H1 (cell line): ENCODE measurements at regions not wholly inside any gene's neighbourhood (a gene's known extent, or its start where the extent isn't known, plus 50 kb on each side); places are given as distances from the start of the nearest gene placed in this dataset.

Experiments
- CTCF ChIA-PET: fragments of 300-600 bp; sonication (Branson Sonifier 250); formaldehyde crosslinking; loops from one replicate; lab custom pipeline; 2021; ENCODE audit not compliant: partially characterized antibody; lab: Charles Lee
- POLR2A ChIA-PET: fragments of 300-600 bp; sonication (Branson Sonifier 250); formaldehyde crosslinking; loops from one replicate; lab custom pipeline; 2021; ENCODE audit warnings: inconsistent platforms; ENCODE audit not compliant: partially characterized antibody; lab: Charles Lee
- DNase-seq, 2 experiments: peaks; one replicate each; pipeline versions ENCODE4 v3.0.0 to v3.0.0-alpha.2; 2010 to 2022; ENCODE audit warnings: low spot score in 2 of 2, low read depth in 1 of 2, mixed read lengths in 1 of 2
- FAIRE-seq: peaks from 2 replicates; lab custom pipeline; 2011; peaks lifted over from hg19 to GRCh38; lab: Jason Lieb, UNC
- H2AFZ ChIP-seq: 2 replicates; pipeline ENCODE4 v1.8.1; 2012; ENCODE audit warnings: low read length, inconsistent platforms
- H2AK5ac ChIP-seq: 2 replicates; pipeline ENCODE4 v1.6.1; 2013; ENCODE audit warnings: low read depth, low read length
- H2BK120ac ChIP-seq: replicated peaks from 2 replicates; pipeline ENCODE3; 2013; ENCODE audit warnings: low read depth, low read length, inconsistent platforms
- H2BK12ac ChIP-seq: 2 replicates; pipeline ENCODE4 v1.6.1; 2013; ENCODE audit warnings: low read depth, low read length
- H2BK15ac ChIP-seq: 2 replicates; pipeline ENCODE4 v1.6.1; 2013; ENCODE audit warnings: low read length
- H2BK20ac ChIP-seq: 2 replicates; pipeline ENCODE4 v1.6.1; 2013; ENCODE audit warnings: low read length
- H2BK5ac ChIP-seq: 2 replicates; pipeline ENCODE4 v1.6.1; 2013; ENCODE audit warnings: low read depth, low read length
- H3K14ac ChIP-seq: 2 replicates; pipeline ENCODE4 v1.6.1; 2013; ENCODE audit warnings: inconsistent platforms; ENCODE audit not compliant: insufficient read length
- H3K18ac ChIP-seq: 2 replicates; pipeline ENCODE4 v1.6.1; 2013; ENCODE audit warnings: low read length; ENCODE audit errors: extremely low read depth
- H3K23ac ChIP-seq: 2 replicates; pipeline ENCODE4 v1.6.1; 2013; ENCODE audit warnings: inconsistent platforms; ENCODE audit not compliant: insufficient read length
- H3K23me2 ChIP-seq: 2 replicates; pipeline ENCODE4 v1.6.1; 2013; ENCODE audit warnings: low read depth, low read length
- H3K27ac ChIP-seq: 2 replicates; pipeline ENCODE4 v1.6.1; 2011; ENCODE audit warnings: low read depth, low read length, inconsistent platforms
- H3K27me3 ChIP-seq, 4 experiments: replicated peaks in 1 of 4; 1 replicate in 1 of 4; 2 replicates in 3 of 4; pipeline versions ENCODE4 v1.6.1 to v1.8.1; 2011 to 2013; ENCODE audit warnings: low read length in 3 of 4, mild to moderate bottlenecking in 3 of 4, inconsistent platforms in 2 of 4, mixed read lengths in 2 of 4, moderate library complexity in 1 of 4; ENCODE audit not compliant: control insufficient read depth in 3 of 4, insufficient read depth in 3 of 4; ENCODE audit errors: extremely low read depth in 1 of 4
- H3K36me3 ChIP-seq, 4 experiments: 2 replicates each; pipeline versions ENCODE4 v1.6.1 to v1.8.1; 2011 to 2013; ENCODE audit warnings: mild to moderate bottlenecking in 4 of 4, low read length in 3 of 4, moderate library complexity in 2 of 4, control low read depth in 1 of 4, inconsistent platforms in 1 of 4; ENCODE audit not compliant: insufficient read depth in 4 of 4, control insufficient read depth in 2 of 4
- H3K4ac ChIP-seq: replicated peaks from 2 replicates; pipeline ENCODE3; 2013; ENCODE audit warnings: low read length, low read depth, mixed read lengths, inconsistent platforms; ENCODE audit not compliant: insufficient read length
- H3K4me1 ChIP-seq, 4 experiments: replicated peaks in 1 of 4; 1 replicate in 1 of 4; 2 replicates in 3 of 4; pipeline versions ENCODE4 v1.6.1 to v1.8.1; 2011 to 2013; ENCODE audit warnings: low read length in 3 of 4, inconsistent platforms in 2 of 4, mixed read lengths in 1 of 4; ENCODE audit not compliant: insufficient read depth in 4 of 4, control insufficient read depth in 3 of 4
- H3K4me2 ChIP-seq, 2 experiments: 2 replicates each; pipeline versions ENCODE4 v1.6.1 to v1.8.1; 2011 to 2013; ENCODE audit warnings: low read depth in 2 of 2, low read length in 2 of 2, control low read depth in 1 of 2, inconsistent platforms in 1 of 2, mild to moderate bottlenecking in 1 of 2; ENCODE audit not compliant: insufficient read depth in 1 of 2
- H3K4me3 ChIP-seq, 4 experiments: fragments of 200-600, 300-600 bp in 1 of 4; sonication (generic), shearing (Covaris generic), sonication (Bioruptor Twin) in 1 of 4; 2 replicates each; pipeline versions ENCODE4 v1.5.1 to v1.8.1; 2011 to 2016; ENCODE audit warnings: low read length in 4 of 4, low read depth in 3 of 4, control low read depth in 2 of 4, inconsistent platforms in 2 of 4, mild to moderate bottlenecking in 2 of 4, mixed read lengths in 1 of 4, moderate library complexity in 1 of 4; ENCODE audit not compliant: insufficient read depth in 2 of 4; ENCODE audit errors: extremely low read depth in 1 of 4
- H3K56ac ChIP-seq: replicated peaks from 2 replicates; pipeline ENCODE3; 2013; ENCODE audit warnings: low read depth, mild to moderate bottlenecking, mixed read lengths, low read length, inconsistent platforms; ENCODE audit not compliant: insufficient read length
- H3K79me1 ChIP-seq: 2 replicates; pipeline ENCODE4 v1.6.1; 2013; ENCODE audit warnings: low read depth, low read length, control low read depth
- H3K79me2 ChIP-seq, 2 experiments: 2 replicates each; pipeline versions ENCODE4 v1.6.1 to v1.8.1; 2012 to 2013; ENCODE audit warnings: low read length in 2 of 2, mild to moderate bottlenecking in 2 of 2, inconsistent platforms in 1 of 2; ENCODE audit not compliant: insufficient read depth in 2 of 2, control insufficient read depth in 1 of 2
- H3K9ac ChIP-seq, 4 experiments: replicated peaks in 1 of 4; 1 replicate in 1 of 4; 2 replicates in 3 of 4; pipeline versions ENCODE4 v1.6.1 to v1.8.1; 2011 to 2013; ENCODE audit warnings: low read depth in 3 of 4, low read length in 3 of 4, control low read depth in 2 of 4, mild to moderate bottlenecking in 2 of 4, moderate library complexity in 2 of 4, inconsistent platforms in 1 of 4; ENCODE audit errors: extremely low read depth in 1 of 4
- H3K9me3 ChIP-seq, 2 experiments: 2 replicates each; pipeline versions ENCODE4 v1.6.1 to v1.8.1; 2012 to 2013; ENCODE audit warnings: mild to moderate bottlenecking in 2 of 2, moderate library complexity in 2 of 2, control low read depth in 1 of 2, inconsistent platforms in 1 of 2, low read depth in 1 of 2, low read length in 1 of 2, mixed read lengths in 1 of 2; ENCODE audit not compliant: insufficient read depth in 2 of 2
- H4K20me1 ChIP-seq, 2 experiments: replicated peaks in 1 of 2; 2 replicates each; pipeline versions ENCODE3 to v1.8.1; 2011 to 2013; ENCODE audit warnings: inconsistent platforms in 2 of 2, low read length in 2 of 2, mild to moderate bottlenecking in 1 of 2; ENCODE audit not compliant: insufficient read depth in 2 of 2, control insufficient read depth in 1 of 2
- H4K5ac ChIP-seq: 2 replicates; pipeline ENCODE4 v1.6.1; 2013; ENCODE audit warnings: low read length, low read depth, mixed read lengths, inconsistent platforms; ENCODE audit not compliant: insufficient read length
- H4K8ac ChIP-seq: 2 replicates; pipeline ENCODE4 v1.8.0; 2013; ENCODE audit warnings: mild to moderate bottlenecking, moderate library complexity, low read length, inconsistent platforms; ENCODE audit not compliant: insufficient read depth; ENCODE audit errors: extremely low read depth
- H4K91ac ChIP-seq: replicated peaks from 2 replicates; pipeline ENCODE3; 2013; ENCODE audit warnings: low read length, mixed read lengths, inconsistent platforms; ENCODE audit not compliant: insufficient read length
- ATF2 ChIP-seq: IDR thresholded peaks from 2 replicates; pipeline ENCODE4 v1.6.1; 2012; ENCODE audit warnings: low read length, inconsistent platforms
- ATF3 ChIP-seq: IDR thresholded peaks from 2 replicates; pipeline ENCODE4 v1.6.1; 2011; ENCODE audit warnings: low read depth, mild to moderate bottlenecking, low read length; ENCODE audit not compliant: insufficient read depth
- BACH1 ChIP-seq: IDR thresholded peaks from 2 replicates; pipeline ENCODE4 v1.6.1; 2012; ENCODE audit warnings: low read length, improper control_type of control experiment
- CBX8 ChIP-seq: fragments of 300-800, 300-1000 bp; sonication (generic); IDR thresholded peaks from 2 replicates; pipeline ENCODE4 v1.7.1; 2016; ENCODE audit warnings: low read depth, low read length, borderline replicate concordance
- EZH2 ChIP-seq: fragments of 200-600 bp; sonication (generic); IDR thresholded peaks from 2 replicates; pipeline ENCODE4 v1.7.1; 2012; ENCODE audit warnings: low read depth, mild to moderate bottlenecking, moderate library complexity, low read length, inconsistent platforms; ENCODE audit not compliant: severe bottlenecking
- HDAC2 ChIP-seq, 2 experiments: fragments of 300-600 bp in 1 of 2; sonication (generic) in 1 of 2; IDR thresholded peaks; 2 replicates each; pipeline ENCODE4 v1.6.1; 2011 to 2012; ENCODE audit warnings: low read depth in 2 of 2, low read length in 2 of 2, mild to moderate bottlenecking in 2 of 2, moderate library complexity in 2 of 2, borderline replicate concordance in 1 of 2, inconsistent platforms in 1 of 2
- JUND ChIP-seq: IDR thresholded peaks from 2 replicates; pipeline ENCODE4 v1.6.1; 2011; ENCODE audit warnings: mild to moderate bottlenecking, improper control_type of control experiment, low read length
- NANOG ChIP-seq: IDR thresholded peaks from 2 replicates; pipeline ENCODE4 v1.6.1; 2011; ENCODE audit warnings: low read length, low read depth, mild to moderate bottlenecking, inconsistent platforms; ENCODE audit not compliant: insufficient read depth, poor library complexity, severe bottlenecking
- POU5F1 ChIP-seq: IDR thresholded peaks from 2 replicates; pipeline ENCODE4 v1.6.1; 2011; ENCODE audit warnings: low read depth, mild to moderate bottlenecking, low read length, moderate library complexity
- SIN3A ChIP-seq, 2 experiments: IDR thresholded peaks in 1 of 2; conservative IDR thresholded peaks in 1 of 2; 2 replicates each; pipeline ENCODE4 v1.6.1; 2011 to 2012; ENCODE audit warnings: low read length in 2 of 2, improper control_type of control experiment in 1 of 2, low read depth in 1 of 2, mild to moderate bottlenecking in 1 of 2
- SP2 ChIP-seq: IDR thresholded peaks from 2 replicates; pipeline ENCODE4 v1.6.1; 2012; ENCODE audit warnings: mild to moderate bottlenecking, low read length, inconsistent platforms
- TCF12 ChIP-seq: IDR thresholded peaks from 2 replicates; pipeline ENCODE4 v1.6.1; 2011; ENCODE audit warnings: low read depth, mild to moderate bottlenecking, low read length
- WGBS, 2 experiments: shearing (Covaris generic) in 1 of 2; methylation state at CpG; one replicate each; pipeline versions ENCODE4 v1.1.6 to v1.1.7; 2013 to 2015; ENCODE audit warnings: low lambda C conversion rate in 2 of 2, mixed read lengths in 2 of 2, inconsistent platforms in 1 of 2, low coverage in 1 of 2, missing lambda C conversion rate in 1 of 2; ENCODE audit not compliant: insufficient replicate concordance in 2 of 2, insufficient coverage in 1 of 2, insufficient read length in 1 of 2; ENCODE audit errors: extremely low coverage in 1 of 2, missing lambda C conversion rate in 1 of 2; 5-methylcytosine and 5-hydroxymethylcytosine counted together

GRCh38 chr1:57729181-57729580 lies 305.3 kb upstream of the DAB1 start:
- Histone ChIP-seq H3K9me3 (no peaks in the 10 kb centered on the region), H3K23me2 (no peaks in the 10 kb centered on the region; the same call in 1 of the 2 replicates), H2BK12ac (no peak overlapping the region), H2BK20ac (no peak overlapping the region), H3K79me1 (no peaks in the 10 kb centered on the region), H3K27me3 (no peaks in the 10 kb centered on the region), H3K36me3 (no peaks in the 10 kb centered on the region), H2BK15ac (no peak overlapping the region), H3K9ac (no peak overlapping the region), H3K4me1 (peaks cover 0 to 7% (median 3%) of the 10 kb centered on the region in 4 experiments; a peak in 3 of 7 replicates), H3K4me3 (no peak overlapping the region), H3K4me2 (no peak overlapping the region), H3K56ac (no peak overlapping the region), H2BK5ac (no peak overlapping the region), H3K79me2 (no peaks in the 10 kb centered on the region), H4K91ac (no peak overlapping the region), H3K27ac (no peak overlapping the region), H2AFZ (no peak overlapping the region), H4K5ac (no peak overlapping the region), H3K14ac (no peak overlapping the region), H4K8ac (no peak overlapping the region), H3K18ac (no peak overlapping the region), H2AK5ac (no peak overlapping the region; the same call in 1 of the 2 replicates), H3K4ac (no peak overlapping the region), H4K20me1 (no peaks in the 10 kb centered on the region), H3K23ac (no peak overlapping the region), H2BK120ac (no peak overlapping the region)
- FAIRE-seq, result no peak
- CTCF ChIA-PET, result no interaction called here
- WGBS, 2 experiments, result 90% methylated on average over 7 of the region's 7 CpGs; no CpG with 5 or more reads in 1 of the 2 experiments
- POLR2A ChIA-PET, result no interaction called here
- DNase-seq, result no peak
- TF ChIP-seq TCF12 (no peak), ATF3 (no peak), BACH1 (no peak), JUND (no peak), POU5F1 (no peak), SIN3A (conservative IDR thresholded peaks at IDR 0.05 in 1 of 2, IDR thresholded peaks at IDR 0.05 in 1 of 2; ENCODE audit: low read depth in 1 of 2, low read length in 2 of 2) (no peak), CBX8 (no peak), NANOG (no peak), EZH2 (no peak), SP2 (no peak), HDAC2 (IDR thresholded peaks at IDR 0.05; ENCODE audit: borderline replicate concordance in 1 of 2, low read depth in 2 of 2, low read length in 2 of 2) (no peak), ATF2 (no peak)
